COLO829 (cell line): ENCODE measurements at regions not wholly inside any gene's neighbourhood (a gene's known extent, or its start where the extent isn't known, plus 50 kb on each side); places are given as distances from the start of the nearest gene placed in this dataset.

ENCODE experiments used
- DNase-seq: peaks from one replicate; pipeline ENCODE4 v3.0.0; 2012; ENCODE audit warnings: low spot score

- DNase-seq: no peak
These were observed 267.1 kb downstream of the ADGB start for GRCh38 chr6:146865756-146866379.

GRCh38 chr6:146866731-146867414 is 268.1 kb downstream of the ADGB start:
- no peak for DNase-seq

- no peak for DNase-seq
These were observed 270.0 kb downstream of the ADGB start for GRCh38 chr6:146868671-146869209.

GRCh38 chr6:146870760-146871159 is 272.0 kb downstream of the ADGB start:
- DNase-seq: no peak

- no peak for DNase-seq
These were observed 273.0 kb downstream of the ADGB start for GRCh38 chr6:146871611-146872425.

GRCh38 chr6:146872426-146872785 is 273.6 kb downstream of the ADGB start:
- DNase-seq: no peak

- no peak for DNase-seq
These were observed 275.7 kb downstream of the ADGB start for GRCh38 chr6:146874278-146875018.

- DNase-seq: no peak
These were observed 277.1 kb downstream of the ADGB start for GRCh38 chr6:146875927-146876270.

GRCh38 chr6:146876271-146877151 is 277.7 kb downstream of the ADGB start:
- no peak for DNase-seq

- DNase-seq: no peak
These were observed 279.6 kb downstream of the ADGB start for GRCh38 chr6:146878168-146878951.

GRCh38 chr6:146878952-146879340 is 280.2 kb downstream of the ADGB start:
- DNase-seq: no peak

GRCh38 chr6:146879406-146880117 is 280.8 kb downstream of the ADGB start:
- DNase-seq: no peak

- DNase-seq: no peak
These were observed 282.7 kb downstream of the ADGB start for GRCh38 chr6:146881228-146882181.

- DNase-seq: no peak
These were observed 285.1 kb downstream of the ADGB start for GRCh38 chr6:146883640-146884531.

GRCh38 chr6:146884728-146885127 is 286.0 kb downstream of the ADGB start:
- DNase-seq: no peak

- no peak for DNase-seq
These were observed 287.1 kb downstream of the ADGB start for GRCh38 chr6:146885708-146886457.
